Astrocyte (in vitro differentiated cells and primary cell): ENCODE measurements at regions not wholly inside any gene's neighbourhood (a gene's known extent, or its start where the extent isn't known, plus 50 kb on each side); places are given as distances from the start of the nearest gene placed in this dataset.
A peak's percentile ranks its signal among the peaks of the same experiment; 100 is the strongest.

Source experiments
- DNase-seq: peaks from one replicate; pipeline ENCODE4 v3.0.0-alpha.2; 2010; ENCODE audit warnings: low read depth
- FAIRE-seq: peaks from 2 replicates; lab custom pipeline; 2011; peaks lifted over from hg19 to GRCh38; lab: Jason Lieb, UNC
- H2AFZ ChIP-seq: 2 replicates; pipeline ENCODE4 v1.6.0; 2012; ENCODE audit warnings: low read depth, low read length, inconsistent platforms
- H3K27ac ChIP-seq: 2 replicates; pipeline ENCODE4 v1.5.1; 2011; ENCODE audit warnings: low read depth, low read length, inconsistent platforms
- H3K27me3 ChIP-seq: 2 replicates; pipeline ENCODE4 v1.6.0; 2011; ENCODE audit warnings: low read length, inconsistent platforms; ENCODE audit not compliant: insufficient read depth
- H3K36me3 ChIP-seq: 2 replicates; pipeline ENCODE4 v1.5.1; 2011; ENCODE audit warnings: low read length, inconsistent platforms; ENCODE audit not compliant: insufficient read depth
- H3K4me1 ChIP-seq: 2 replicates; pipeline ENCODE4 v1.5.1; 2011; ENCODE audit warnings: low read length, inconsistent platforms; ENCODE audit not compliant: insufficient read depth
- H3K4me2 ChIP-seq: 2 replicates; pipeline ENCODE4 v1.6.0; 2012; ENCODE audit warnings: low read length, inconsistent platforms
- H3K4me3 ChIP-seq: 2 replicates; pipeline ENCODE4 v1.5.1; 2011; ENCODE audit warnings: low read depth, mild to moderate bottlenecking, low read length, inconsistent platforms; ENCODE audit not compliant: insufficient read depth
- H3K79me2 ChIP-seq: 2 replicates; pipeline ENCODE4 v1.6.0; 2012; ENCODE audit warnings: mild to moderate bottlenecking, low read length, inconsistent platforms; ENCODE audit not compliant: insufficient read depth
- H3K9ac ChIP-seq: 2 replicates; pipeline ENCODE4 v1.6.0; 2012; ENCODE audit warnings: mild to moderate bottlenecking, low read length, inconsistent platforms
- H3K9me3 ChIP-seq: 2 replicates; pipeline ENCODE4 v1.5.1; 2012; ENCODE audit warnings: low read depth, mild to moderate bottlenecking, low read length, inconsistent platforms; ENCODE audit not compliant: insufficient read depth
- H4K20me1 ChIP-seq: 2 replicates; pipeline ENCODE4 v1.6.0; 2012; ENCODE audit warnings: low read length, inconsistent platforms; ENCODE audit not compliant: insufficient read depth
- H3K27ac Mint-ChIP-seq: one replicate; pipeline ENCODE4 v1.8.0; 2021; ENCODE audit warnings: mild to moderate bottlenecking, mixed read lengths; ENCODE audit not compliant: unreplicated experiment
- H3K27me3 Mint-ChIP-seq: one replicate; pipeline ENCODE4 v1.8.0; 2021; ENCODE audit warnings: low read depth, mixed read lengths; ENCODE audit not compliant: unreplicated experiment
- H3K36me3 Mint-ChIP-seq: one replicate; pipeline ENCODE4 v1.8.0; 2021; ENCODE audit warnings: low read depth, mixed read lengths; ENCODE audit not compliant: unreplicated experiment
- H3K4me1 Mint-ChIP-seq: one replicate; pipeline ENCODE4 v1.8.0; 2021; ENCODE audit warnings: low read depth, mixed read lengths; ENCODE audit not compliant: unreplicated experiment
- H3K4me3 Mint-ChIP-seq: one replicate; pipeline ENCODE4 v1.8.0; 2021; ENCODE audit warnings: mild to moderate bottlenecking, moderate library complexity, mixed read lengths; ENCODE audit not compliant: unreplicated experiment
- H3K9me3 Mint-ChIP-seq: one replicate; pipeline ENCODE4 v1.8.0; 2021; ENCODE audit warnings: mild to moderate bottlenecking, mixed read lengths; ENCODE audit not compliant: unreplicated experiment
- EZH2 ChIP-seq: IDR thresholded peaks from 2 replicates; pipeline ENCODE4 v1.6.1; 2012; ENCODE audit warnings: mild to moderate bottlenecking, low read length, inconsistent platforms; ENCODE audit not compliant: insufficient read depth
- TF ChIP-seq, protein P1 (sequence below): IDR thresholded peaks from 2 replicates; pipeline ENCODE4 v1.5.1; 2011; ENCODE audit warnings: low read depth, mild to moderate bottlenecking, inconsistent platforms, low read length, moderate library complexity; ENCODE audit not compliant: insufficient read depth

- Histone ChIP-seq H3K79me2 (no peaks in the 10 kb centered on the region), H3K9ac (no peak overlapping the region), H3K4me1 (no peaks in the 10 kb centered on the region), H3K27me3 (no peaks in the 10 kb centered on the region), H3K9me3 (no peaks in the 10 kb centered on the region), H3K4me3 (no peak overlapping the region), H2AFZ (no peak overlapping the region), H4K20me1 (no peaks in the 10 kb centered on the region), H3K4me2 (no peak overlapping the region), H3K27ac (no peak overlapping the region), H3K36me3 (no peaks in the 10 kb centered on the region)
- no peaks in the 10 kb centered on the region for H3K27me3 Mint-ChIP-seq
- no peaks in the 10 kb centered on the region for H3K36me3 Mint-ChIP-seq
- H3K4me3 Mint-ChIP-seq, result no peak overlapping the region
- no peaks in the 10 kb centered on the region for H3K9me3 Mint-ChIP-seq
- no peak for DNase-seq
- TF ChIP-seq, protein P1, sequence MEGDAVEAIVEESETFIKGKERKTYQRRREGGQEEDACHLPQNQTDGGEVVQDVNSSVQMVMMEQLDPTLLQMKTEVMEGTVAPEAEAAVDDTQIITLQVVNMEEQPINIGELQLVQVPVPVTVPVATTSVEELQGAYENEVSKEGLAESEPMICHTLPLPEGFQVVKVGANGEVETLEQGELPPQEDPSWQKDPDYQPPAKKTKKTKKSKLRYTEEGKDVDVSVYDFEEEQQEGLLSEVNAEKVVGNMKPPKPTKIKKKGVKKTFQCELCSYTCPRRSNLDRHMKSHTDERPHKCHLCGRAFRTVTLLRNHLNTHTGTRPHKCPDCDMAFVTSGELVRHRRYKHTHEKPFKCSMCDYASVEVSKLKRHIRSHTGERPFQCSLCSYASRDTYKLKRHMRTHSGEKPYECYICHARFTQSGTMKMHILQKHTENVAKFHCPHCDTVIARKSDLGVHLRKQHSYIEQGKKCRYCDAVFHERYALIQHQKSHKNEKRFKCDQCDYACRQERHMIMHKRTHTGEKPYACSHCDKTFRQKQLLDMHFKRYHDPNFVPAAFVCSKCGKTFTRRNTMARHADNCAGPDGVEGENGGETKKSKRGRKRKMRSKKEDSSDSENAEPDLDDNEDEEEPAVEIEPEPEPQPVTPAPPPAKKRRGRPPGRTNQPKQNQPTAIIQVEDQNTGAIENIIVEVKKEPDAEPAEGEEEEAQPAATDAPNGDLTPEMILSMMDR, result no peak
- TF ChIP-seq EZH2, result no peak
- H3K4me1 Mint-ChIP-seq, result peaks cover 3% of the 10 kb centered on the region
- no peak overlapping the region for H3K27ac Mint-ChIP-seq
- no peak for FAIRE-seq
Measured at GRCh38 chr4:132592340-132592739, 556.8 kb upstream of the PCDH10 start.

GRCh38 chr4:132592850-132593249 is 556.2 kb upstream of the PCDH10 start:
- Mint-ChIP-seq H3K9me3 (no peaks in the 10 kb centered on the region), H3K4me1 (no peaks in the 10 kb centered on the region), H3K36me3 (no peaks in the 10 kb centered on the region), H3K27ac (no peak overlapping the region), H3K27me3 (no peaks in the 10 kb centered on the region), H3K4me3 (no peak overlapping the region)
- TF ChIP-seq, protein P1, result no peak
- TF ChIP-seq EZH2, result no peak
- no peaks in the 10 kb centered on the region for H3K27me3 ChIP-seq
- no peak for DNase-seq
- no peaks in the 10 kb centered on the region for H3K9me3 ChIP-seq
- no peak overlapping the region for H3K4me2 ChIP-seq
- no peak overlapping the region for H2AFZ ChIP-seq
- FAIRE-seq, result no peak
- H4K20me1 ChIP-seq, result no peaks in the 10 kb centered on the region
- H3K4me1 ChIP-seq, result no peaks in the 10 kb centered on the region
- no peak overlapping the region for H3K4me3 ChIP-seq
- no peak overlapping the region for H3K27ac ChIP-seq
- H3K9ac ChIP-seq, result no peak overlapping the region
- H3K79me2 ChIP-seq, result no peaks in the 10 kb centered on the region
- no peaks in the 10 kb centered on the region for H3K36me3 ChIP-seq

GRCh38 chr4:132593717-132594400 is 555.2 kb upstream of the PCDH10 start:
- Histone ChIP-seq H3K9me3 (no peaks in the 10 kb centered on the region), H3K4me1 (no peaks in the 10 kb centered on the region), H3K27me3 (no peaks in the 10 kb centered on the region), H2AFZ (peak overlapping the region; percentile 29), H3K27ac (no peak overlapping the region), H3K9ac (no peak overlapping the region), H3K4me2 (no peak overlapping the region), H3K4me3 (no peak overlapping the region), H3K36me3 (no peaks in the 10 kb centered on the region), H4K20me1 (no peaks in the 10 kb centered on the region), H3K79me2 (no peaks in the 10 kb centered on the region)
- FAIRE-seq, result no peak
- no peak overlapping the region for H3K27ac Mint-ChIP-seq
- TF ChIP-seq EZH2, result no peak
- TF ChIP-seq, protein P1, result no peak
- H3K4me1 Mint-ChIP-seq, result no peaks in the 10 kb centered on the region
- DNase-seq, result peak; percentile 53
- H3K36me3 Mint-ChIP-seq, result no peaks in the 10 kb centered on the region
- H3K27me3 Mint-ChIP-seq, result no peaks in the 10 kb centered on the region
- no peak overlapping the region for H3K4me3 Mint-ChIP-seq
- H3K9me3 Mint-ChIP-seq, result no peaks in the 10 kb centered on the region
